H1 (cell line): ENCODE measurements at regions not wholly inside any gene's neighbourhood (a gene's known extent, or its start where the extent isn't known, plus 50 kb on each side); places are given as distances from the start of the nearest gene placed in this dataset.

ENCODE experiments used
- CTCF ChIA-PET: fragments of 300-600 bp; sonication (Branson Sonifier 250); formaldehyde crosslinking; loops from one replicate; lab custom pipeline; 2021; ENCODE audit not compliant: partially characterized antibody; lab: Charles Lee
- POLR2A ChIA-PET: fragments of 300-600 bp; sonication (Branson Sonifier 250); formaldehyde crosslinking; loops from one replicate; lab custom pipeline; 2021; ENCODE audit warnings: inconsistent platforms; ENCODE audit not compliant: partially characterized antibody; lab: Charles Lee
- DNase-seq, 2 experiments: peaks; one replicate each; pipeline versions ENCODE4 v3.0.0 to v3.0.0-alpha.2; 2010 to 2022; ENCODE audit warnings: low spot score in 2 of 2, low read depth in 1 of 2, mixed read lengths in 1 of 2
- FAIRE-seq: peaks from 2 replicates; lab custom pipeline; 2011; peaks lifted over from hg19 to GRCh38; lab: Jason Lieb, UNC
- H2AFZ ChIP-seq: 2 replicates; pipeline ENCODE4 v1.8.1; 2012; ENCODE audit warnings: low read length, inconsistent platforms
- H2AK5ac ChIP-seq: 2 replicates; pipeline ENCODE4 v1.6.1; 2013; ENCODE audit warnings: low read depth, low read length
- H2BK120ac ChIP-seq: replicated peaks from 2 replicates; pipeline ENCODE3; 2013; ENCODE audit warnings: low read depth, low read length, inconsistent platforms
- H2BK12ac ChIP-seq: 2 replicates; pipeline ENCODE4 v1.6.1; 2013; ENCODE audit warnings: low read depth, low read length
- H2BK15ac ChIP-seq: 2 replicates; pipeline ENCODE4 v1.6.1; 2013; ENCODE audit warnings: low read length
- H2BK20ac ChIP-seq: 2 replicates; pipeline ENCODE4 v1.6.1; 2013; ENCODE audit warnings: low read length
- H2BK5ac ChIP-seq: 2 replicates; pipeline ENCODE4 v1.6.1; 2013; ENCODE audit warnings: low read depth, low read length
- H3K14ac ChIP-seq: 2 replicates; pipeline ENCODE4 v1.6.1; 2013; ENCODE audit warnings: inconsistent platforms; ENCODE audit not compliant: insufficient read length
- H3K18ac ChIP-seq: 2 replicates; pipeline ENCODE4 v1.6.1; 2013; ENCODE audit warnings: low read length; ENCODE audit errors: extremely low read depth
- H3K23ac ChIP-seq: 2 replicates; pipeline ENCODE4 v1.6.1; 2013; ENCODE audit warnings: inconsistent platforms; ENCODE audit not compliant: insufficient read length
- H3K23me2 ChIP-seq: 2 replicates; pipeline ENCODE4 v1.6.1; 2013; ENCODE audit warnings: low read depth, low read length
- H3K27ac ChIP-seq: 2 replicates; pipeline ENCODE4 v1.6.1; 2011; ENCODE audit warnings: low read depth, low read length, inconsistent platforms
- H3K27me3 ChIP-seq, 4 experiments: replicated peaks in 1 of 4; 1 replicate in 1 of 4; 2 replicates in 3 of 4; pipeline versions ENCODE4 v1.6.1 to v1.8.1; 2011 to 2013; ENCODE audit warnings: low read length in 3 of 4, mild to moderate bottlenecking in 3 of 4, inconsistent platforms in 2 of 4, mixed read lengths in 2 of 4, moderate library complexity in 1 of 4; ENCODE audit not compliant: control insufficient read depth in 3 of 4, insufficient read depth in 3 of 4; ENCODE audit errors: extremely low read depth in 1 of 4
- H3K36me3 ChIP-seq, 4 experiments: 2 replicates each; pipeline versions ENCODE4 v1.6.1 to v1.8.1; 2011 to 2013; ENCODE audit warnings: mild to moderate bottlenecking in 4 of 4, low read length in 3 of 4, moderate library complexity in 2 of 4, control low read depth in 1 of 4, inconsistent platforms in 1 of 4; ENCODE audit not compliant: insufficient read depth in 4 of 4, control insufficient read depth in 2 of 4
- H3K4ac ChIP-seq: replicated peaks from 2 replicates; pipeline ENCODE3; 2013; ENCODE audit warnings: low read length, low read depth, mixed read lengths, inconsistent platforms; ENCODE audit not compliant: insufficient read length
- H3K4me1 ChIP-seq, 4 experiments: replicated peaks in 1 of 4; 1 replicate in 1 of 4; 2 replicates in 3 of 4; pipeline versions ENCODE4 v1.6.1 to v1.8.1; 2011 to 2013; ENCODE audit warnings: low read length in 3 of 4, inconsistent platforms in 2 of 4, mixed read lengths in 1 of 4; ENCODE audit not compliant: insufficient read depth in 4 of 4, control insufficient read depth in 3 of 4
- H3K4me2 ChIP-seq, 2 experiments: 2 replicates each; pipeline versions ENCODE4 v1.6.1 to v1.8.1; 2011 to 2013; ENCODE audit warnings: low read depth in 2 of 2, low read length in 2 of 2, control low read depth in 1 of 2, inconsistent platforms in 1 of 2, mild to moderate bottlenecking in 1 of 2; ENCODE audit not compliant: insufficient read depth in 1 of 2
- H3K4me3 ChIP-seq, 4 experiments: fragments of 200-600, 300-600 bp in 1 of 4; sonication (generic), shearing (Covaris generic), sonication (Bioruptor Twin) in 1 of 4; 2 replicates each; pipeline versions ENCODE4 v1.5.1 to v1.8.1; 2011 to 2016; ENCODE audit warnings: low read length in 4 of 4, low read depth in 3 of 4, control low read depth in 2 of 4, inconsistent platforms in 2 of 4, mild to moderate bottlenecking in 2 of 4, mixed read lengths in 1 of 4, moderate library complexity in 1 of 4; ENCODE audit not compliant: insufficient read depth in 2 of 4; ENCODE audit errors: extremely low read depth in 1 of 4
- H3K56ac ChIP-seq: replicated peaks from 2 replicates; pipeline ENCODE3; 2013; ENCODE audit warnings: low read depth, mild to moderate bottlenecking, mixed read lengths, low read length, inconsistent platforms; ENCODE audit not compliant: insufficient read length
- H3K79me1 ChIP-seq: 2 replicates; pipeline ENCODE4 v1.6.1; 2013; ENCODE audit warnings: low read depth, low read length, control low read depth
- H3K79me2 ChIP-seq, 2 experiments: 2 replicates each; pipeline versions ENCODE4 v1.6.1 to v1.8.1; 2012 to 2013; ENCODE audit warnings: low read length in 2 of 2, mild to moderate bottlenecking in 2 of 2, inconsistent platforms in 1 of 2; ENCODE audit not compliant: insufficient read depth in 2 of 2, control insufficient read depth in 1 of 2
- H3K9ac ChIP-seq, 4 experiments: replicated peaks in 1 of 4; 1 replicate in 1 of 4; 2 replicates in 3 of 4; pipeline versions ENCODE4 v1.6.1 to v1.8.1; 2011 to 2013; ENCODE audit warnings: low read depth in 3 of 4, low read length in 3 of 4, control low read depth in 2 of 4, mild to moderate bottlenecking in 2 of 4, moderate library complexity in 2 of 4, inconsistent platforms in 1 of 4; ENCODE audit errors: extremely low read depth in 1 of 4
- H3K9me3 ChIP-seq, 2 experiments: 2 replicates each; pipeline versions ENCODE4 v1.6.1 to v1.8.1; 2012 to 2013; ENCODE audit warnings: mild to moderate bottlenecking in 2 of 2, moderate library complexity in 2 of 2, control low read depth in 1 of 2, inconsistent platforms in 1 of 2, low read depth in 1 of 2, low read length in 1 of 2, mixed read lengths in 1 of 2; ENCODE audit not compliant: insufficient read depth in 2 of 2
- H4K20me1 ChIP-seq, 2 experiments: replicated peaks in 1 of 2; 2 replicates each; pipeline versions ENCODE3 to v1.8.1; 2011 to 2013; ENCODE audit warnings: inconsistent platforms in 2 of 2, low read length in 2 of 2, mild to moderate bottlenecking in 1 of 2; ENCODE audit not compliant: insufficient read depth in 2 of 2, control insufficient read depth in 1 of 2
- H4K5ac ChIP-seq: 2 replicates; pipeline ENCODE4 v1.6.1; 2013; ENCODE audit warnings: low read length, low read depth, mixed read lengths, inconsistent platforms; ENCODE audit not compliant: insufficient read length
- H4K8ac ChIP-seq: 2 replicates; pipeline ENCODE4 v1.8.0; 2013; ENCODE audit warnings: mild to moderate bottlenecking, moderate library complexity, low read length, inconsistent platforms; ENCODE audit not compliant: insufficient read depth; ENCODE audit errors: extremely low read depth
- H4K91ac ChIP-seq: replicated peaks from 2 replicates; pipeline ENCODE3; 2013; ENCODE audit warnings: low read length, mixed read lengths, inconsistent platforms; ENCODE audit not compliant: insufficient read length
- GTF2F1 ChIP-seq: IDR thresholded peaks from 2 replicates; pipeline ENCODE4 v1.6.1; 2012; ENCODE audit warnings: low read depth, low read length, improper control_type of control experiment, borderline replicate concordance
- HDAC2 ChIP-seq, 2 experiments: fragments of 300-600 bp in 1 of 2; sonication (generic) in 1 of 2; IDR thresholded peaks; 2 replicates each; pipeline ENCODE4 v1.6.1; 2011 to 2012; ENCODE audit warnings: low read depth in 2 of 2, low read length in 2 of 2, mild to moderate bottlenecking in 2 of 2, moderate library complexity in 2 of 2, borderline replicate concordance in 1 of 2, inconsistent platforms in 1 of 2
- SIRT6 ChIP-seq: IDR thresholded peaks from one replicate; pipeline ENCODE4 v1.7.1; 2012; ENCODE audit warnings: low read length, inconsistent platforms
- WGBS, 2 experiments: shearing (Covaris generic) in 1 of 2; methylation state at CpG; one replicate each; pipeline versions ENCODE4 v1.1.6 to v1.1.7; 2013 to 2015; ENCODE audit warnings: low lambda C conversion rate in 2 of 2, mixed read lengths in 2 of 2, inconsistent platforms in 1 of 2, low coverage in 1 of 2, missing lambda C conversion rate in 1 of 2; ENCODE audit not compliant: insufficient replicate concordance in 2 of 2, insufficient coverage in 1 of 2, insufficient read length in 1 of 2; ENCODE audit errors: extremely low coverage in 1 of 2, missing lambda C conversion rate in 1 of 2; 5-methylcytosine and 5-hydroxymethylcytosine counted together

DNA sequence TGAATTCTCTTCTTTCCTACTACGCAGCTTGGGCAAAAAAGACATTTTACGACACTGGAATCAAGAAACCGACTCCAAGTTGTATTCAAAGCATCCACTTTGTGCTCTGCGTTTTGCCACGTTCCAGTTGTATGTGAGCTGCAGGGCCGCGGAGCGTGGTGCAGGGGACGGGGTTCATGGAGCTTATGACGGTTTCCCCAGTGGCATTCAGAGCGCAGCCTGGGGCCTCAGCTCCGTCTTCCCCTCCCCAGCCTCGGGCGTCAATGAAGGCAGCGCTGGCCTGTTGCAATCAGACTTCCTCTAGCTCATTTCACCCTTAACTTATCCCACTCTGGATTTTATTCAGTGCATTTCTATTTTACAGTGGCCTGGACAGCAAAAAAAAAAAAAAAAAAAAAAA lies 403.4 kb upstream of the KLF6 start:
- Histone ChIP-seq H3K79me1 (no peaks in the 10 kb centered on the region), H4K8ac (no peak overlapping the region), H3K4me2 (no peak overlapping the region), H2BK5ac (no peak overlapping the region), H3K23me2 (no peaks in the 10 kb centered on the region), H3K27ac (no peak overlapping the region), H4K91ac (no peak overlapping the region), H3K36me3 (no peaks in the 10 kb centered on the region), H3K18ac (no peak overlapping the region), H2BK12ac (no peak overlapping the region), H4K20me1 (no peaks in the 10 kb centered on the region), H3K23ac (no peak overlapping the region), H3K27me3 (no peaks in the 10 kb centered on the region), H3K14ac (no peak overlapping the region), H2BK120ac (no peak overlapping the region), H2BK15ac (no peak overlapping the region), H2BK20ac (no peak overlapping the region), H2AFZ (peak overlapping the region; percentile 81; the same call in 1 of the 2 replicates), H3K9ac (no peak overlapping the region), H3K9me3 (no peaks in the 10 kb centered on the region), H4K5ac (no peak overlapping the region), H3K56ac (no peak overlapping the region), H3K79me2 (no peaks in the 10 kb centered on the region), H3K4ac (no peak overlapping the region), H3K4me3 (no peak overlapping the region), H2AK5ac (no peak overlapping the region), H3K4me1 (no peaks in the 10 kb centered on the region)
- DNase-seq = no peak
- CTCF ChIA-PET = interaction anchor here (1.9 kb wide), 1 partner anchor 14 kb away, joined by 4 read pairs; no protein-coding TSS in a partner anchor
- FAIRE-seq = no peak
- 96% methylated on average over 15 of the region's 15 CpGs; no CpG with 5 or more reads in 1 of the 2 experiments for WGBS, 2 experiments
- TF ChIP-seq SIRT6 (no peak), HDAC2 (IDR thresholded peaks at IDR 0.05; ENCODE audit: borderline replicate concordance in 1 of 2, low read depth in 2 of 2, low read length in 2 of 2) (no peak), GTF2F1 (no peak)
- POLR2A ChIA-PET = no interaction called here
